Fibroblast of upper back skin (primary cell): ENCODE measurements at regions not wholly inside any gene's neighbourhood (a gene's known extent, or its start where the extent isn't known, plus 50 kb on each side); places are given as distances from the start of the nearest gene placed in this dataset.
A peak's percentile ranks its signal among the peaks of the same experiment; 100 is the strongest.
"Not testable (repeated sequence)": the region's sequence is repeated elsewhere in the genome, so short reads cannot be mapped to it uniquely, and the experiment has no call there.

Experiments
- DNase-seq: peaks from one replicate; pipeline ENCODE4 v3.0.0-alpha.2; 2013

DNA sequence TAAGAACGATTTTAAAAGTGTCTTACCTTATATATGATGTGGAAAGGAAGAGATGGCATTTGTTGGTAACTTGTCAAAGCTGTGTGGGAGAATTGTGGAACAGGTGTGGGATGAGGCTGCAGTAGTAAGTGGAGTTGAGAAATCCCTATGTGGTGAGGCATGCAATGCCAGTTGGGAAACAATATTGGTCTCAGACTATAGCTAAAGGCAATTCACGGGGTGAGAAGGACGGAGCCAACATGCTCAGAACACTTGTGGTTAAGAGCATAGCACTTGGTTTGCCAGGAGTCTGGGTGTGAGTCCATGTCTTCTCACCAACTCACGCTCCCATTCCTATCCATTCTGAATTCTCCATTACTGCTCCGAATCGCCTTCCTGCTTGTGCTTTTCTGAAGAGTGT lies 615.6 kb upstream of the ADAMTS9 start:
- no peak for DNase-seq

- no peak for DNase-seq
Observed at GRCh38 chr3:65291448-65292125, 603.8 kb upstream of the ADAMTS9 start.

- DNase-seq: no peak
Observed at GRCh38 chr3:65288776-65289175, 601.0 kb upstream of the ADAMTS9 start.

- no peak for DNase-seq
Observed at GRCh38 chr3:65285956-65286355, 598.2 kb upstream of the ADAMTS9 start.

- no peak for DNase-seq
Observed at GRCh38 chr3:65284961-65285360, 597.2 kb upstream of the ADAMTS9 start.

- no peak for DNase-seq
Observed at GRCh38 chr3:65284546-65284945, 596.7 kb upstream of the ADAMTS9 start.

DNA sequence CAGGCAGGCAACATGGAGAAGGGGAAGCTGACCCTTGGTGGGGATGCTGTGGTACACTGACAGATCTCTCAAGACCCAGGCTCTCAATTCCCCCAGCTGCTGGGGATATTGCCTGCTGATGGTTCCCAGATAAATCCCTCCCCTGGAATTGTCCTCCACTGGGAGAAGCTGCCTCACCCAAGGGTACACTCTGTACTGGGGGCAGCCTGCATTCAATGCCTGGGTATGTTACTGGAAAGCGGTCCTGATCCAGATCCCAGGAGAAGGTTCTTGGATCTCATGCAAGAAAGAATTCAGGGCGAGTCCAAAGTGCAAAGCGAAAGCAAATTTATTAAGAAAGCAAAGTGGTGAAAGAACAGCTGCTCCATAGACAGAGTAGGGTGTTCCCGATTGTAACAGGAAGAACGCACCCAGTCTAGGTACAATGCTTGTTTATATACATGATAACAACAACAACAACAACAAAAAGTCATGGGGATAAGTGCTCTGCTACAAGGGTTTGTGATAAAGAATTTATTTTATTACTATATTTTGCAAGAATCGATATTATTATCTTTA lies 591.5 kb upstream of the ADAMTS9 start:
- no peak for DNase-seq

- DNase-seq: no peak
Observed at GRCh38 chr3:65277798-65278197, 590.0 kb upstream of the ADAMTS9 start.

- DNase-seq: no peak
Observed at GRCh38 chr3:65276551-65276950, 588.8 kb upstream of the ADAMTS9 start.

- DNase-seq: no peak
Observed at GRCh38 chr3:65268426-65268825, 580.6 kb upstream of the ADAMTS9 start.

DNA sequence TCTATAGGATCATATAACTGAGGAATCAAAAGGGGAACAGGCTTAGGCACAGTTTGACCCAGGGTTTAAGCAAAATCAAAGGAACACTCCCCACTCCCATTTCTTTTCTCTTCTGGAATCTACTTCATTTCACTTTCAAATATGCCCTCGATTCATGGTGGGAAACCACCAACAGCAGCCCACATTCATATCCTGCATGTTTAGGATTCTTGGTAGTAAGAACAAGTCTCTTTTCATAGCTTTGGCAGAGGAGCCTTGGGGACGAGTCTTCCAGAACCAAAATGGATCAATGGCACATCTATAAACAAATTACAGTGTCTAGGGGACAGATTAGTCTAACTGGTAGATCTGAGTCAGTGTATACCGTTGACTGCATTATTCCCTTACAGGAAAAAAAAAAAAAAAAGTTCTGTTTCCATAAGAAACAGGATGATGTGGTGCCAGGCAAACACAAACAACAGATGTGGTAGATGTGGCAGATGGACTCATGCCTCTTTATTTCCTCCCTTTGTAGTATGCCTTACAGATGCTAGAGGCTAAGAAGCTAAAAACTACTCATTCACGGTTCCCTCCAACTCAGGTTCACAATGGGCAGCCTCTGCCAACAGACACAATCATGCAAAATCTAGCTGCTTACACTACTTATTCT lies 578.3 kb upstream of the ADAMTS9 start:
- no peak for DNase-seq

- no peak for DNase-seq
Observed at GRCh38 chr3:65265511-65265910, 577.7 kb upstream of the ADAMTS9 start.

DNA sequence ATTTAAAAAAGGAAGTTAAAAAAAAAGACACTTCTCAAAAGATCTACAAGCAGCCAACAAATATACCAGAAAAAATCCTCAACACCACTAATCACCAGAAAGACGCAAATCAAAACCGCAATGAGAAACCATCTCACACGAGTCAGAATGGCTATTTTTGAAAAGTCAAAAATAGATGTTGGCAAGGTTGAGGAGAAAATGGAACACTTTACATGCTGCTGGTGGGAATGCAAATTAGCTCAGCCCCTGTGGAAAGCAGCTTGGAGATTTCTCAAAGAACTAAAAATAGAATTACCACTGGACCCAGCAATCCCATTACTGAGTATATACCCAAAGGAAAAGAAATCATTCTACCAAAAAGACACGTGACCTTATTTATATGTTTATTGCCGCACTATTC lies 574.7 kb upstream of the ADAMTS9 start:
- DNase-seq: no peak

- no peak for DNase-seq
Observed at GRCh38 chr3:65259946-65260345, 572.1 kb upstream of the ADAMTS9 start.

DNA sequence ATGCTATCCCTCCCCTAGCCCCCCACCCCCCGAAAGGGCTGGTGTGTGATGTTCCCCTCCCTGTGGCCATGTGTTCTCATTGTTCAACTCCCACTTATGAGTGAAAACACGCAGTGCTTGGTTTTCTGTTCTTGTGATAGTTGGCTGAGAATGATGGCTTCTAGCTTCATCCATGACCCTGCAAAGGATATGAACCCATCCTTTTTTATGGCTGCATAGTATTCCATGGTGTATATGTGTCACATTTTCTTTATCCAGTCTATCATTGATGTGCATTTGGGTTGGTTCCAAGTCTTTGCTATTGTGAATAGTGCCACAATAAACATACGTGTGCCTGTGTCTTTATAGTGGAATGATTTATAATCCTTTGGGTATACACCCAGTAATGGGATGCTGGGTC lies 565.1 kb upstream of the ADAMTS9 start:
- not testable (repeated sequence) for DNase-seq

GRCh38 chr3:65252266-65252665 lies 564.5 kb upstream of the ADAMTS9 start:
- no peak for DNase-seq

- no peak for DNase-seq
Observed at GRCh38 chr3:65251375-65251774, 563.6 kb upstream of the ADAMTS9 start.

GRCh38 chr3:65246561-65246960 lies 558.8 kb upstream of the ADAMTS9 start:
- no peak for DNase-seq

DNA sequence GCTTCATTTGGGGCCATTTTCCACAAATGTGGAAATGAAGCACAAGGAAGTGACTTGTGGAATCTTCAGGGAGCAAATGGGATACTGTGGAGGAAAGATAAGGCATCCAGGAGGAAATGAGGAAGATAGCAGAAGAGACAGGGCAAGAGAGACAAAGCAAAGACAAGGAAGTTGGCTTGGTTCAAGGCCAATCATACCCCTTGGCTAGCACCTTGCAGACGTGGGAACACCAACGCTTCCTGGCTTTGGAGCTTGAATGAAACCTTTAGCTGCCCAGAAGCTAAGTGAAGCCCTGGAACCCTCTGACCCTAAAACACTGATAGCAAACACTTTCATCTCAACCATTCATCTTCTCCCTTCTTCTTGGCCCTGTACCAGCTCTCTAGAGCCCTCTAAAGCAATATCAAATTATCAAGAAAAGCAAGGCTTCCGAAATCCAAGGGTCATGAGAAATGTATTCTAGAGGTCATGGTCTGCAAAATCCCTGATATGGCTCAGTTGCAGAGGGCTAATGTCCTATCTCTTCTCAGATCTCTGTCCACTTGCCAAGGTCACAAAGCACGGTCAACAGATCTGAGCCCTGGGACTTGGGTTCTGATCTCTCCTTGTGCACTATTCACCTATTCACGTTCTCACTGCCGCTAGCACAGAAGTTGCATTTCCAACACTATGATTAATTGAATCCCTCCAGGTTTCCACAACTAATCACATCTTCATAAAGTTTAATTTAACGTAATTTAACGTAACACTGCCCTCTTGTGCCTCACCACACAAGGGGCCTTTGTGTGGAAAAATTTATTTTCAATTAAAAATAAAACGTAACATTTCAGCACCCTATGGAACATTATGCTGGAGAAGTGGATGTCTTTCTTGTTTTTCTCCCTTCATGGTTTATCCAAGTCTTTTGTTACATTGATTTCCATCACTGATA lies 557.6 kb upstream of the ADAMTS9 start:
- peak; percentile 52 for DNase-seq

GRCh38 chr3:65240366-65240765 lies 552.6 kb upstream of the ADAMTS9 start:
- no peak for DNase-seq

- DNase-seq: no peak
Observed at GRCh38 chr3:65238652-65239051, 550.9 kb upstream of the ADAMTS9 start.

DNA sequence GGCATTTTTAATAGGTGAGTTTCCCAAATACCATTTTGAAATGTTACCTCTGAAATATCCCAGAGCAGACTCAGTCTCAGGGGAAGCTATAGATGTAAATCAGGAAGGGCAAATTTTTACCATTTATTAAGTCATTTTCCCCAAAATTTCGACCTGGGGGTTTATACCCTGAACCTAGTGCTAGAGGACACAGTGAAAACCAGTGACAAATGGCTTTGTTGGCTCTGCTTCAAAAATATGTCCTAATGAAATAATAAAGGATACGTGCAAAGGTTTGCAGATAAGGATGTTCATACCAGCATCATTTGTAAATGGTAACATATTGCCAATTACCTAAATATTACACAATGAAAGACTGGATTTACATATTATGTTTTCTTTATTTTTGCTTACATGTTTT lies 546.7 kb upstream of the ADAMTS9 start:
- DNase-seq: no peak

GRCh38 chr3:65233561-65233960 lies 545.8 kb upstream of the ADAMTS9 start:
- peak; percentile 10 for DNase-seq
